HCT116 (cell line): ENCODE measurements at regions not wholly inside any gene's neighbourhood (a gene's known extent, or its start where the extent isn't known, plus 50 kb on each side); places are given as distances from the start of the nearest gene placed in this dataset.

Source experiments
- ATAC-seq: fragments of 200-7000 bp; cut with Tn5 transposase; 2 replicates; pipeline ENCODE4 v1.9.1; 2020; ENCODE audit warnings: mild to moderate bottlenecking, moderate library complexity
- BruUV-seq: library from RNA; stranded (reverse); fragments of 400-500 nt; replicated peaks from 2 replicates; lab custom pipeline; 2021; lab: Mats Ljungman, UMichigan
- CTCF ChIA-PET: fragments of 300-600 bp; sonication (Branson Sonifier 250); formaldehyde crosslinking; loops from one replicate; lab custom pipeline; 2021; ENCODE audit warnings: antibody characterized with exemption; lab: Charles Lee
- POLR2A ChIA-PET: fragments of 300-600, 350-600 bp; sonication (Branson Sonifier 250); formaldehyde crosslinking; loops from one replicate; lab custom pipeline; 2021; ENCODE audit warnings: antibody characterized with exemption; lab: Charles Lee
- RAD21 ChIA-PET, 2 experiments: fragments of 300-600 bp; sonication (Branson Sonifier 250); formaldehyde crosslinking; loops; one replicate each; lab custom pipeline; 2023; ENCODE audit warnings: low total read pairs in 2 of 2; ENCODE audit not compliant: uncharacterized antibody in 2 of 2, unreplicated experiment in 2 of 2, low non-redundant PET in 1 of 2; lab: Charles Lee
- DNase-seq: peaks from one replicate; pipeline ENCODE4 v3.0.0-alpha.2; 2010; ENCODE audit warnings: low read depth, low spot score
- H2AFZ ChIP-seq: fragments of 200-600 bp; shearing (Covaris generic), sonication (generic); 2 replicates; pipeline ENCODE4 v1.6.1; 2017; ENCODE audit warnings: low read depth, mixed run types, mixed read lengths, antibody characterized with exemption, low read length; ENCODE audit not compliant: poor library complexity, severe bottlenecking
- H3K27ac ChIP-seq: 2 replicates; pipeline ENCODE4 v1.5.1; 2012; ENCODE audit warnings: low read depth, low read length
- H3K27me3 ChIP-seq: fragments of 200-600 bp; sonication (generic); 2 replicates; pipeline ENCODE4 v1.6.1; 2016; ENCODE audit warnings: mixed run types, low read length, mixed read lengths; ENCODE audit not compliant: insufficient read depth
- H3K36me3 ChIP-seq, 2 experiments: fragments of 200-500 bp in 1 of 2; fragments of 200-600 bp in 1 of 2; sonication (Bioruptor generic) in 1 of 2; sonication (generic) in 1 of 2; 2 replicates each; pipeline versions ENCODE4 v1.5.1 to v1.6.1; 2014 to 2016; ENCODE audit warnings: low read length in 2 of 2, inconsistent platforms in 1 of 2, mixed read lengths in 1 of 2, mixed run types in 1 of 2; ENCODE audit not compliant: insufficient read depth in 2 of 2, control insufficient read depth in 1 of 2
- H3K4me1 ChIP-seq, 2 experiments: fragments of 200-600 bp in 1 of 2; sonication (generic) in 1 of 2; 2 replicates each; pipeline versions ENCODE4 v1.5.1 to v1.6.1; 2012 to 2017; ENCODE audit warnings: low read length in 2 of 2, inconsistent platforms in 1 of 2, mild to moderate bottlenecking in 1 of 2, mixed read lengths in 1 of 2, mixed run types in 1 of 2, moderate library complexity in 1 of 2; ENCODE audit not compliant: insufficient read depth in 2 of 2, control insufficient read depth in 1 of 2
- H3K4me2 ChIP-seq: fragments of 200-600 bp; sonication (generic); 2 replicates; pipeline ENCODE4 v1.6.1; 2017; ENCODE audit warnings: mixed run types, low read length, mixed read lengths
- H3K4me3 ChIP-seq, 2 experiments: fragments of 200-600 bp in 1 of 2; sonication (generic) in 1 of 2; replicated peaks in 1 of 2; 2 replicates each; pipeline ENCODE4 v1.5.1; 2011 to 2016; ENCODE audit warnings: low read length in 2 of 2, control low read depth in 1 of 2, low read depth in 1 of 2, mild to moderate bottlenecking in 1 of 2, mixed read lengths in 1 of 2, mixed run types in 1 of 2
- H3K79me2 ChIP-seq: fragments of 200-600 bp; sonication (generic); 2 replicates; pipeline ENCODE4 v1.6.1; 2017; ENCODE audit warnings: mild to moderate bottlenecking, mixed run types, low read length, moderate library complexity, mixed read lengths; ENCODE audit not compliant: insufficient read depth
- H3K9ac ChIP-seq: fragments of 200-600 bp; sonication (generic); 2 replicates; pipeline ENCODE4 v1.6.1; 2016; ENCODE audit warnings: low read length, mixed read lengths
- H3K9me2 ChIP-seq: fragments of 200-600 bp; sonication (generic), shearing (Covaris generic); 2 replicates; pipeline ENCODE4 v1.6.1; 2017; ENCODE audit warnings: mixed run types, mild to moderate bottlenecking, moderate library complexity; ENCODE audit not compliant: insufficient read depth
- H3K9me3 ChIP-seq, 2 experiments: fragments of 200-500 bp in 1 of 2; fragments of 200-600 bp in 1 of 2; sonication (Bioruptor generic) in 1 of 2; sonication (generic) in 1 of 2; 2 replicates each; pipeline ENCODE4 v1.6.1; 2014 to 2017; ENCODE audit warnings: low read length in 2 of 2, mixed read lengths in 2 of 2, inconsistent platforms in 1 of 2, low read depth in 1 of 2, mild to moderate bottlenecking in 1 of 2, mixed run types in 1 of 2, moderate library complexity in 1 of 2; ENCODE audit not compliant: control insufficient read depth in 1 of 2, insufficient read depth in 1 of 2
- H4K20me1 ChIP-seq: fragments of 200-600 bp; sonication (generic), shearing (Covaris generic); 2 replicates; pipeline ENCODE4 v1.6.1; 2017; ENCODE audit warnings: mixed run types, mild to moderate bottlenecking, moderate library complexity; ENCODE audit not compliant: insufficient read depth
- CBX3 ChIP-seq: IDR thresholded peaks from 2 replicates; pipeline ENCODE4 v1.6.1; 2012; ENCODE audit warnings: low read depth
- CTCF ChIP-seq, 3 experiments: fragments of 200-600 bp in 1 of 3; sonication (generic) in 1 of 3; IDR thresholded peaks in 2 of 3; conservative IDR thresholded peaks in 1 of 3; 2 replicates each; pipeline ENCODE4 v1.5.1; 2012 to 2017; ENCODE audit warnings: low read depth in 2 of 3, low read length in 2 of 3, antibody characterized with exemption in 1 of 3, borderline replicate concordance in 1 of 3, control low read depth in 1 of 3, mild to moderate bottlenecking in 1 of 3, mixed read lengths in 1 of 3, mixed run types in 1 of 3, moderate library complexity in 1 of 3; ENCODE audit not compliant: insufficient read depth in 1 of 3
- ELF1 ChIP-seq: IDR thresholded peaks from 2 replicates; pipeline ENCODE4 v1.6.1; 2012; ENCODE audit warnings: low read depth, borderline replicate concordance
- EZH2phosphoT487 ChIP-seq: fragments of 200-600 bp; IDR thresholded peaks from 2 replicates; pipeline ENCODE4 v1.6.1; 2018; ENCODE audit warnings: antibody characterized with exemption, borderline replicate concordance
- POLR2AphosphoS5 ChIP-seq: IDR thresholded peaks from 2 replicates; pipeline ENCODE4 v1.6.1; 2011; ENCODE audit warnings: mild to moderate bottlenecking, low read depth, low read length, moderate library complexity
- REST ChIP-seq: IDR thresholded peaks from 2 replicates; pipeline ENCODE4 v1.6.1; 2012; ENCODE audit warnings: low read depth
- SIN3A ChIP-seq: IDR thresholded peaks from 2 replicates; pipeline ENCODE4 v1.6.1; 2012; ENCODE audit warnings: low read depth
- SP1 ChIP-seq: IDR thresholded peaks from 2 replicates; pipeline ENCODE4 v1.6.1; 2012; ENCODE audit warnings: low read depth
- SRF ChIP-seq: IDR thresholded peaks from 2 replicates; pipeline ENCODE4 v1.6.1; 2012; ENCODE audit warnings: low read depth
- YY1 ChIP-seq: IDR thresholded peaks from 2 replicates; pipeline ENCODE4 v1.6.1; 2011; ENCODE audit warnings: low read length, low read depth, moderate library complexity, mild to moderate bottlenecking; ENCODE audit not compliant: insufficient replicate concordance; ENCODE audit errors: extremely low read depth
- ZFX ChIP-seq: fragments of 450-650 bp; IDR thresholded peaks from 2 replicates; pipeline ENCODE4 v1.6.1; 2017
- ZNF274 ChIP-seq: fragments of 200-500 bp; sonication (Bioruptor generic); IDR thresholded peaks from 2 replicates; pipeline ENCODE4 v1.6.1; 2014; ENCODE audit warnings: mild to moderate bottlenecking, low read depth, low read length, inconsistent platforms
- intact Hi-C: fragments of 100-400 bp; cut with micrococcal nuclease; formaldehyde crosslinking; loops from 2 replicates; pipeline ENCODE4 v1.10.0; 2022

- DNase-seq (no peak), ATAC-seq (no peak)
- H3K27me3 ChIP-seq: no peaks in the 10 kb centered on the region
- H4K20me1 ChIP-seq: no peaks in the 10 kb centered on the region
- no peaks in the 10 kb centered on the region for H3K9me3 ChIP-seq
- intact Hi-C loops: no loop called here
- ChIA-PET CTCF (no interaction called here), POLR2A (no interaction called here), RAD21 (no interaction called here)
- H3K79me2 ChIP-seq: no peaks in the 10 kb centered on the region
- H2AFZ ChIP-seq: no peak overlapping the region
- H3K9ac ChIP-seq: no peak overlapping the region
- no peaks in the 10 kb centered on the region for H3K9me2 ChIP-seq
- no peaks in the 10 kb centered on the region for H3K36me3 ChIP-seq
- no peak for TF ChIP-seq SP1
- TF ChIP-seq SIN3A: no peak
- no peak for TF ChIP-seq REST
- TF ChIP-seq POLR2AphosphoS5: no peak
- no peak for TF ChIP-seq SRF
- TF ChIP-seq CBX3: no peak
- TF ChIP-seq EZH2phosphoT487: no peak
- TF ChIP-seq ZFX: no peak
- no peak for TF ChIP-seq ZNF274
- TF ChIP-seq YY1: no peak
- TF ChIP-seq ELF1: no peak
- TF ChIP-seq CTCF (IDR thresholded peaks at IDR 0.05 in 2 of 3, conservative IDR thresholded peaks at IDR 0.05 in 1 of 3; ENCODE audit: borderline replicate concordance in 1 of 3, insufficient read depth in 1 of 3, low read depth in 2 of 3, low read length in 2 of 3): no peak
- no peak overlapping the region for H3K27ac ChIP-seq
- BruUV-seq: no TSS peak
- H3K4me1 ChIP-seq: peaks cover 35 to 41% of the 10 kb centered on the region in 2 experiments
- no peak overlapping the region for H3K4me3 ChIP-seq
- H3K4me2 ChIP-seq: no peak overlapping the region
These were observed 334.2 kb upstream of the SNX7 start for GRCh38 chr1:98327220-98327861.
